Liver (tissue), 2 donors: ENCODE measurements at regions not wholly inside any gene's neighbourhood (a gene's known extent, or its start where the extent isn't known, plus 50 kb on each side); places are given as distances from the start of the nearest gene placed in this dataset.

Source experiments
- RAD21 ChIP-seq, 2 donors: IDR thresholded peaks; 2 replicates each; pipeline ENCODE4 v1.6.1; 2016; ENCODE audit warnings: antibody characterized with exemption in 2 of 2, mild to moderate bottlenecking in 2 of 2
- SP1 ChIP-seq: IDR thresholded peaks from 2 replicates; pipeline ENCODE4 v1.6.1; 2018; ENCODE audit warnings: antibody characterized with exemption, mild to moderate bottlenecking
- donor health status: healthy.

GRCh38 chr1:232282498-232282897, 347.4 kb downstream of the SIPA1L2 start:
- no peak for TF ChIP-seq RAD21 (IDR thresholded peaks at IDR 0.05)
- no peak for TF ChIP-seq SP1
